ENCODE measurements at regions not wholly inside any gene's neighbourhood (a gene's known extent, or its start where the extent isn't known, plus 50 kb on each side); places are given as distances from the start of the nearest gene placed in this dataset.

GRCh38 chr10:106083572-106083971 lies 1080.9 kb downstream of the SORCS1 start:
- intact Hi-C loops (cut with DNase I; ENCODE audit: low total_unique reads) = no loop called here
- DNase-seq = no peak
- H3K4me3 ChIP-seq = no peak overlapping the region
- no peak overlapping the region for H3K27ac ChIP-seq
- H3K36me3 ChIP-seq = no peaks in the 10 kb centered on the region
- no peaks in the 10 kb centered on the region for H3K4me1 ChIP-seq
- H3K27me3 ChIP-seq = no peaks in the 10 kb centered on the region
- TF ChIP-seq POLR2A (IDR thresholded peaks at IDR 0.05) = no peak
- no peak for TF ChIP-seq CTCF (IDR thresholded peaks at IDR 0.05)
- H3K9me3 ChIP-seq = no peaks in the 10 kb centered on the region

GRCh38 chr10:106082865-106083264 lies 1081.6 kb downstream of the SORCS1 start:
- Histone ChIP-seq H3K36me3 (no peaks in the 10 kb centered on the region), H3K27ac (no peak overlapping the region), H3K9me3 (no peaks in the 10 kb centered on the region), H3K4me3 (no peak overlapping the region), H3K4me1 (no peaks in the 10 kb centered on the region), H3K27me3 (no peaks in the 10 kb centered on the region)
- DNase-seq = no peak
- intact Hi-C loops (cut with DNase I; ENCODE audit: low total_unique reads) = no loop called here
- no peak for TF ChIP-seq CTCF (IDR thresholded peaks at IDR 0.05)
- no peak for TF ChIP-seq POLR2A (IDR thresholded peaks at IDR 0.05)

- TF ChIP-seq CTCF (IDR thresholded peaks at IDR 0.05) = no peak
- TF ChIP-seq POLR2A (IDR thresholded peaks at IDR 0.05) = no peak
- no peaks in the 10 kb centered on the region for H3K9me3 ChIP-seq
- no peak overlapping the region for H3K4me3 ChIP-seq
- no peaks in the 10 kb centered on the region for H3K36me3 ChIP-seq
- H3K4me1 ChIP-seq = no peaks in the 10 kb centered on the region
- no peak overlapping the region for H3K27ac ChIP-seq
- DNase-seq = no peak
- no peaks in the 10 kb centered on the region for H3K27me3 ChIP-seq
- intact Hi-C loops (cut with DNase I; ENCODE audit: low total_unique reads) = no loop called here
Measured at GRCh38 chr10:106078895-106079576, 1085.5 kb downstream of the SORCS1 start.

GRCh38 chr10:106076496-106076895 lies 1088.0 kb downstream of the SORCS1 start:
- Histone ChIP-seq H3K27me3 (no peaks in the 10 kb centered on the region), H3K27ac (no peak overlapping the region), H3K36me3 (no peaks in the 10 kb centered on the region), H3K9me3 (no peaks in the 10 kb centered on the region), H3K4me3 (no peak overlapping the region), H3K4me1 (no peaks in the 10 kb centered on the region)
- no peak for DNase-seq
- intact Hi-C loops (cut with DNase I; ENCODE audit: low total_unique reads) = no loop called here
- TF ChIP-seq POLR2A (IDR thresholded peaks at IDR 0.05) (no peak), CTCF (IDR thresholded peaks at IDR 0.05) (no peak)

- no peaks in the 10 kb centered on the region for H3K4me1 ChIP-seq
- no peaks in the 10 kb centered on the region for H3K27me3 ChIP-seq
- H3K4me3 ChIP-seq = no peak overlapping the region
- DNase-seq = no peak
- no peaks in the 10 kb centered on the region for H3K9me3 ChIP-seq
- no peak overlapping the region for H3K27ac ChIP-seq
- TF ChIP-seq CTCF (IDR thresholded peaks at IDR 0.05) (no peak), POLR2A (IDR thresholded peaks at IDR 0.05) (no peak)
- H3K36me3 ChIP-seq = no peaks in the 10 kb centered on the region
- intact Hi-C loops (cut with DNase I; ENCODE audit: low total_unique reads) = no loop called here
Measured at GRCh38 chr10:106053061-106053460, 1111.4 kb downstream of the SORCS1 start.

Measured in uterus (tissue), 3 donors.